ENCODE measurements at regions not wholly inside any gene's neighbourhood (a gene's known extent, or its start where the extent isn't known, plus 50 kb on each side); places are given as distances from the start of the nearest gene placed in this dataset.

GRCh38 chr10:1874533-1874932 lies 137.2 kb upstream of the ADARB2 start:
- no peaks in the 10 kb centered on the region for H3K36me3 ChIP-seq
- H3K27ac ChIP-seq: no peak overlapping the region
- ATAC-seq (no peak), DNase-seq (no peak)
- no peak overlapping the region for H3K4me3 ChIP-seq
- no peaks in the 10 kb centered on the region for H3K27me3 ChIP-seq
- no peak for TF ChIP-seq POLR2A (IDR thresholded peaks at IDR 0.05)
- no peak for TF ChIP-seq CTCF (IDR thresholded peaks at IDR 0.05)
- H3K9me3 ChIP-seq: no peaks in the 10 kb centered on the region
- 49% methylated on average over 2 of the region's 6 CpGs for WGBS (ENCODE audit: insufficient coverage, low coverage, low lambda C conversion rate, missing lambda C conversion rate)
- H3K4me1 ChIP-seq: no peaks in the 10 kb centered on the region
- intact Hi-C loops (cut with DNase I): no loop called here

GRCh38 chr10:1873661-1874315 lies 136.5 kb upstream of the ADARB2 start:
- Histone ChIP-seq H3K4me3 (no peak overlapping the region), H3K36me3 (no peaks in the 10 kb centered on the region), H3K27me3 (no peaks in the 10 kb centered on the region), H3K9me3 (no peaks in the 10 kb centered on the region), H3K4me1 (no peaks in the 10 kb centered on the region), H3K27ac (no peak overlapping the region)
- WGBS (ENCODE audit: insufficient coverage, low coverage, low lambda C conversion rate, missing lambda C conversion rate): 78% methylated on average over 4 of the region's 7 CpGs
- ATAC-seq (no peak), DNase-seq (no peak)
- intact Hi-C loops (cut with DNase I): no loop called here
- no peak for TF ChIP-seq POLR2A (IDR thresholded peaks at IDR 0.05)

- TF ChIP-seq POLR2A (IDR thresholded peaks at IDR 0.05): no peak
- no peak for TF ChIP-seq CTCF (IDR thresholded peaks at IDR 0.05)
- Histone ChIP-seq H3K36me3 (no peaks in the 10 kb centered on the region), H3K4me3 (no peak overlapping the region), H3K27me3 (no peaks in the 10 kb centered on the region), H3K27ac (no peak overlapping the region), H3K4me1 (no peaks in the 10 kb centered on the region), H3K9me3 (no peaks in the 10 kb centered on the region)
- 55% methylated on average over 6 of the region's 7 CpGs for WGBS (ENCODE audit: insufficient coverage, low coverage, low lambda C conversion rate, missing lambda C conversion rate)
- ATAC-seq (no peak), DNase-seq (no peak)
- intact Hi-C loops (cut with DNase I): no loop called here
Measured at GRCh38 chr10:1872151-1872726, 134.9 kb upstream of the ADARB2 start.

GRCh38 chr10:1870491-1870890 lies 133.2 kb upstream of the ADARB2 start:
- Histone ChIP-seq H3K4me3 (no peak overlapping the region), H3K36me3 (no peaks in the 10 kb centered on the region), H3K4me1 (no peaks in the 10 kb centered on the region), H3K27me3 (no peaks in the 10 kb centered on the region), H3K27ac (no peak overlapping the region), H3K9me3 (no peaks in the 10 kb centered on the region)
- WGBS (ENCODE audit: insufficient coverage, low coverage, low lambda C conversion rate, missing lambda C conversion rate): 39% methylated on average over 4 of the region's 5 CpGs
- no peak for ATAC-seq
- intact Hi-C loops (cut with DNase I): no loop called here
- TF ChIP-seq CTCF (IDR thresholded peaks at IDR 0.05) (no peak), POLR2A (IDR thresholded peaks at IDR 0.05) (no peak)
- DNase-seq: no peak

GRCh38 chr10:1869861-1870260 lies 132.5 kb upstream of the ADARB2 start:
- Histone ChIP-seq H3K9me3 (no peaks in the 10 kb centered on the region), H3K27ac (no peak overlapping the region), H3K4me1 (no peaks in the 10 kb centered on the region), H3K36me3 (no peaks in the 10 kb centered on the region), H3K4me3 (no peak overlapping the region), H3K27me3 (no peaks in the 10 kb centered on the region)
- ATAC-seq: no peak
- TF ChIP-seq CTCF (IDR thresholded peaks at IDR 0.05): no peak
- TF ChIP-seq POLR2A (IDR thresholded peaks at IDR 0.05): no peak
- intact Hi-C loops (cut with DNase I): no loop called here
- 65% methylated on average over 5 of the region's 13 CpGs for WGBS (ENCODE audit: insufficient coverage, low coverage, low lambda C conversion rate, missing lambda C conversion rate)
- no peak for DNase-seq

Data from right lobe of liver (tissue), 6 donors.